Uterus (tissue), 3 donors: ENCODE measurements at regions not wholly inside any gene's neighbourhood (a gene's known extent, or its start where the extent isn't known, plus 50 kb on each side); places are given as distances from the start of the nearest gene placed in this dataset.

Experiments
- DNase-seq, 2 donors: peaks; one replicate each; pipeline ENCODE4 v3.0.0-alpha.2; 2019 to 2020
- H3K27ac ChIP-seq, 2 donors: fragments of 200-600 bp; sonication (generic); 1 replicate in 1 of 2; 2 replicates in 1 of 2; pipeline ENCODE4 v1.5.1; 2016 to 2018
- H3K27me3 ChIP-seq, 2 donors: fragments of 200-600 bp; sonication (generic); one replicate each; pipeline ENCODE4 v1.5.1; 2018 to 2019; ENCODE audit warnings: control low read depth in 1 of 2
- H3K36me3 ChIP-seq, 2 donors: fragments of 200-600 bp; sonication (generic); one replicate each; pipeline ENCODE4 v1.5.1; 2019; ENCODE audit warnings: control low read depth in 1 of 2
- H3K4me1 ChIP-seq, 2 donors: fragments of 200-600 bp; sonication (generic); one replicate each; pipeline ENCODE4 v1.5.1; 2018 to 2019; ENCODE audit warnings: control low read depth in 1 of 2
- H3K4me3 ChIP-seq, 2 donors: fragments of 200-600 bp; sonication (generic); 1 replicate in 1 of 2; 2 replicates in 1 of 2; pipeline ENCODE4 v1.5.1; 2018 to 2019; ENCODE audit warnings: mild to moderate bottlenecking in 1 of 2
- H3K9me3 ChIP-seq, 2 donors: fragments of 200-600 bp; sonication (generic); one replicate each; pipeline ENCODE4 v1.5.1; 2019; ENCODE audit warnings: control low read depth in 1 of 2
- CTCF ChIP-seq, 4 experiments: fragments of 200-600 bp in 2 of 4; fragments of 450-650 bp in 2 of 4; sonication (generic) in 2 of 4; IDR thresholded peaks; one replicate each; pipeline ENCODE4 v1.5.1; 2016 to 2019; ENCODE audit warnings: antibody characterized with exemption in 4 of 4, mild to moderate bottlenecking in 2 of 4, moderate library complexity in 1 of 4
- POLR2A ChIP-seq, 2 donors: fragments of 450-650 bp; IDR thresholded peaks; one replicate each; pipeline ENCODE4 v1.6.1; 2016; ENCODE audit warnings: antibody characterized with exemption in 2 of 2, mild to moderate bottlenecking in 1 of 2, moderate library complexity in 1 of 2
- intact Hi-C: fragments of 100-400 bp; cut with DNase I; formaldehyde crosslinking; loops from one replicate; pipeline ENCODE4 v1.15.1; 2023; ENCODE audit warnings: low total_unique reads
- donor health status: DM: yes; HTN: yes; CAD: no.

DNA sequence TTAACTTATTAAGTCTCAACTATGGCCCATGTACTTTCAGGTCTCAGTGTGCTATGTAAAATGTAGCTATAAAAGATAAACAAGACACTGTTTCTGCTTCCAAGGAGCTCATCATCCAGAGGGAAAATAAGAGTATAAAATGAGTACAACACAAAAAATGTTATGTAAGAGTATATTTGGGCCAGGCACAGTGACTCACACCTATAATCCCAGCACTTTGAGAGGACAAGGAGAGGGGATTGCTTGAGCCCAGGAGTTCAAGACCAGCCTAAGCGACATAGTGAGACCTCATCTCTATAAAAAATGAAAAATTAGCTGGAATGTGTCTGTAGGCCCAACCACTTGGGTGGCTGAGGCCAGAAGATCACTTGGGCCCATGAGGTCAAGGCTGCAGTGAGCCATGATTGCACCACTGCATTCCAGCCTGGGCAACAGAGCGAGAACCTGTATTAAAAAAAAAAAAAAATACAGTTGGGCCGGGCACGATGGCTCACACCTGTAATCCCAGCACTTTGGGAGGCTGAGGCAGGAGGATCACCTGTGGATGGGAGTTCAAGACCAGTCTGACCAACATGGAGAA is 124.0 kb downstream of the EDN1 start:
- Histone ChIP-seq H3K27me3 (no peaks in the 10 kb centered on the region), H3K36me3 (no peaks in the 10 kb centered on the region), H3K27ac (no peak overlapping the region), H3K4me1 (no peaks in the 10 kb centered on the region), H3K9me3 (no peaks in the 10 kb centered on the region), H3K4me3 (no peak overlapping the region)
- TF ChIP-seq CTCF (IDR thresholded peaks at IDR 0.05) (no peak), POLR2A (IDR thresholded peaks at IDR 0.05) (no peak)
- no peak for DNase-seq
- intact Hi-C loops = no loop called here

GRCh38 chr6:12415980-12416598 is 125.9 kb downstream of the EDN1 start:
- no peaks in the 10 kb centered on the region for H3K4me1 ChIP-seq
- intact Hi-C loops = no loop called here
- TF ChIP-seq POLR2A (IDR thresholded peaks at IDR 0.05) (no peak), CTCF (IDR thresholded peaks at IDR 0.05) (no peak)
- no peaks in the 10 kb centered on the region for H3K9me3 ChIP-seq
- no peaks in the 10 kb centered on the region for H3K27me3 ChIP-seq
- no peak overlapping the region for H3K27ac ChIP-seq
- no peak for DNase-seq
- H3K4me3 ChIP-seq = no peak overlapping the region
- no peaks in the 10 kb centered on the region for H3K36me3 ChIP-seq

DNA sequence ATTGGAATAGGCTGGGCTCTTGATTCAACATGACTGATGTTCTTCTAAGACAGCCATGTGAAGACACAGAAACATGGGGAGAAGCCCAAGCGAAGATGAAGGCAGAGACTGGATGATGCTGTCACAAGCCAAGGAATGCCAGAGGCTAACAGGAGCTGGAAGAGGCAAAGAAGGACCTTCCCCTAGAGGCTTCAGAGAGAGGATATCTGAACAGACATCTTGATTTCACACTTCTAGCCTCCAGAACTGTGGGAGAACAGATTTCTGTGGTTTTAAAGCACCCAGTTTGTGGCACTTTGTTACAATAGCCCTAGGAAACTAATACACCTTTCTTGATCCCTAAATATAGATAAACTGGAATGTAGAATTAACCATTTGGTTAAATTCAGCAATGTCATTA is 127.0 kb downstream of the EDN1 start:
- no peaks in the 10 kb centered on the region for H3K9me3 ChIP-seq
- TF ChIP-seq CTCF (IDR thresholded peaks at IDR 0.05) (no peak), POLR2A (IDR thresholded peaks at IDR 0.05) (no peak)
- H3K36me3 ChIP-seq = no peaks in the 10 kb centered on the region
- intact Hi-C loops = no loop called here
- H3K27ac ChIP-seq = no peak overlapping the region
- DNase-seq = no peak
- no peak overlapping the region for H3K4me3 ChIP-seq
- H3K27me3 ChIP-seq = no peaks in the 10 kb centered on the region
- no peaks in the 10 kb centered on the region for H3K4me1 ChIP-seq

DNA sequence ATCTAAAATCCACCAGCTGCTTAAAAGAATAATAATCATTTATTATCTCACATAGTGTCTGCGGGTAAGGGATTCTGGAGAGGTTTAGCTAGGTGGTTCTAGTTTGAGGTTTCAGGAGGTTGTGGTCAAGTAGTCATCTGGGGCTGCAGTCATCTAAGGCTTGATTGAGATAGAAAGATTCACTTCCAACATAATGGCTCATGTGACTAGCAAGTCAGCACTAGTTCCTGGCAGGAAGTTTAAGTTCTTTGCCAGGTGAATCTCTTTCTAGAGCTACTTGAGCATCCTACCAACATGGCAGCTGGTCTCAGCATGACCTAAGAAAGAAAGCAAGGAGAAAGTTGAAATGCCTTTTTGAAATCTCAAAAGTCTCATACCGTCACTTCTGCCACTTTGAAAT is 128.8 kb downstream of the EDN1 start:
- H3K27me3 ChIP-seq = no peaks in the 10 kb centered on the region
- no peak overlapping the region for H3K27ac ChIP-seq
- H3K36me3 ChIP-seq = no peaks in the 10 kb centered on the region
- H3K4me1 ChIP-seq = no peaks in the 10 kb centered on the region
- intact Hi-C loops = no loop called here
- no peak overlapping the region for H3K4me3 ChIP-seq
- TF ChIP-seq POLR2A (IDR thresholded peaks at IDR 0.05) (no peak), CTCF (IDR thresholded peaks at IDR 0.05) (no peak)
- no peak for DNase-seq
- no peaks in the 10 kb centered on the region for H3K9me3 ChIP-seq

DNA sequence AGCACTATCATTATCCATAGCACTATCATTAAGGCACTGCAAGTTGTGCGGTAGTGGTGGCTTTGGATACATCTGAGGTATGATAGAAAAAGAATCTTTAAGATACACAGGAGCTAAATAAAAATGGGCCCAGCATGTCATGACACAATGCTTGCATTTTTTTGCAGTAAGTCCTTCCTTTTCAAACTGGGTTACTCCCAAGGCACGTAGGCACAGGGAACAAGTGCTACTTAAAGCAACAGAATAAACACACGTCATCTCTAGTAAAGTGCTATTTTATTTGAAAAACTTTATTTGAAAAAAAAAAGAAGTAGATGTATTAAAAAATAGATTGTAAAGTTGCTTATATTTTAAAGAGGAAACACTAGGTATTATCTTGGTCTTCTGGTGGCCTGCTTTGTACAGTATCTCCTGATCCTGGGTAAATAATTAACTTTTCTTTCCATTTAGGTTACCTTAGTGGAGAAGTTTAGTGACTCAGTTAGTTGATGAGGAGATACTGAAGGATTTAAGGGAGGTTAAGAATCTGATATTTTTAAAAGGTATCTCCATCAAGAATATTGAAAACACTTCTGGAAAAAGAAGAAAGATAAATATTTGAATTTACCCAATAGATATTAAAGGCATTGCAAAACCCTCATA is 129.6 kb downstream of the EDN1 start:
- Histone ChIP-seq H3K4me3 (no peak overlapping the region), H3K27ac (no peak overlapping the region), H3K27me3 (no peaks in the 10 kb centered on the region), H3K4me1 (no peaks in the 10 kb centered on the region), H3K9me3 (no peaks in the 10 kb centered on the region), H3K36me3 (no peaks in the 10 kb centered on the region)
- no peak for TF ChIP-seq CTCF (IDR thresholded peaks at IDR 0.05)
- TF ChIP-seq POLR2A (IDR thresholded peaks at IDR 0.05) = no peak
- intact Hi-C loops = no loop called here
- no peak for DNase-seq
